ENCODE measurements at regions not wholly inside any gene's neighbourhood (a gene's known extent, or its start where the extent isn't known, plus 50 kb on each side); places are given as distances from the start of the nearest gene placed in this dataset.

DNA sequence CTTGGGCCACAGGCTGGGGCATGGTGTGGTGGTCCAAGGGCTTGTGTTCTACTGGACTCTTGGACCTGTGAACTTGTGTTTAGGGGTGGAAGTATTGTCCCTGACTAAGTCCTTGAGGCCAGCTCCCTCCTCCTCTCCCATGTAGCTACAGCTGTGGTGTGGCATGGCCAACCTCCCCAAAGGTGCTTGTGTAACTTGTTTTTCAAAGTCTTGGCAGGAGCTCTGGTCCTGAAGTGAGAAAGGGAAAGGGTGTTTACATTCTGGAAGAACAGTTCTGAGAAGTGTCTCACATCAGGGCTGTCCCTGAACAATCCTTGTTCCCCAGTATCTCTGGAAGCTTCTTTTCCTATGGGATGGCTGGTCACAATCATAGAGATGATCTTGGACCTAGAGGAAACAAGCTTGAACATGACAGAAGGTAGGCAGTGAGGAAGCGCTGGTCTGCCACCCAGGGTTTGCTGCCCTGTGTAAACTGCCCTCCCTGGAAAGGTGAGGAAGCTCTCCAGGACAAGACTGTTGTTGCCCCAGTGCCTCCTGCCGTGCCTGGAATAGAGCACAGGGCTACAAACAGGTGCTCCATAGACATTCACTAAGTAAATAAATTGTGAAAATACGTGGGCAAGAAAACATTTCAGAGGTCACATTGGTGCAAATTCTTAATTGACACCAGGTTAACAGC lies 64.6 kb upstream of the KLF9 start:
- H3K4me1 Mint-ChIP-seq, result no peaks in the 10 kb centered on the region
- H3K4me3 Mint-ChIP-seq, result no peak overlapping the region
- DNase-seq (ENCODE audit: low spot score in 2 of 2) (no peak), ATAC-seq (no peak)
- no peaks in the 10 kb centered on the region for H3K36me3 Mint-ChIP-seq
- H3K9me3 Mint-ChIP-seq, result no peaks in the 10 kb centered on the region
- H3K27ac Mint-ChIP-seq, result no peak overlapping the region

DNA sequence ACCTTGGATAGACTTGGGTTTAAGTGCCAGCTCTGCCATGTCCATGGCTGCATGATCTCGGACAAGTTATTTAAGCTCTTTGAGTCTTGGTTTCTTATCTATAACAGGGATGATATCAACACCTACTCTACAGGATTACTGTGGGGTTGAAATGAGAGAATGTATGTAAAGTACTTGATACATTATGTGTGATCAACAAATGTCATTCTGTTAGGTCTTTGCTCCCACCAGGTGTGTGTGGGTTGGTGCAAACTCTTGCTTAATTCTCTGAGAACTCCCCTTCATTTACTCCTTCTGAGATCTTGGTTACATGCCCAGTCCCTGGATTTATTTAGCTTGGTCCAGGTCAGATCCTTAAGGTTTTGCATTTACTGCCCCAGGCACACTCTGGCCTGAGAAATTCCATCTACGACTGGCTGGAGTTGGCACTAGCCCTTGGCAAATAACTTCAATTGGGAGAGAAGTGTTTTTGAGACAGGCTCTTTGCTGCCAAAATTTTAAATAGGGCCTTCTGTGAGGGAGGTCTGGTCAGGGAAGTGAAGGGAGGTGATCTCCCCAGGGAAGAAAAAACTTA lies 63.5 kb upstream of the KLF9 start:
- Mint-ChIP-seq H3K9me3 (no peaks in the 10 kb centered on the region), H3K27ac (no peak overlapping the region), H3K36me3 (no peaks in the 10 kb centered on the region), H3K4me1 (no peaks in the 10 kb centered on the region), H3K4me3 (no peak overlapping the region)
- ATAC-seq, result no peak
- no peak for DNase-seq (ENCODE audit: low spot score in 2 of 2)

DNA sequence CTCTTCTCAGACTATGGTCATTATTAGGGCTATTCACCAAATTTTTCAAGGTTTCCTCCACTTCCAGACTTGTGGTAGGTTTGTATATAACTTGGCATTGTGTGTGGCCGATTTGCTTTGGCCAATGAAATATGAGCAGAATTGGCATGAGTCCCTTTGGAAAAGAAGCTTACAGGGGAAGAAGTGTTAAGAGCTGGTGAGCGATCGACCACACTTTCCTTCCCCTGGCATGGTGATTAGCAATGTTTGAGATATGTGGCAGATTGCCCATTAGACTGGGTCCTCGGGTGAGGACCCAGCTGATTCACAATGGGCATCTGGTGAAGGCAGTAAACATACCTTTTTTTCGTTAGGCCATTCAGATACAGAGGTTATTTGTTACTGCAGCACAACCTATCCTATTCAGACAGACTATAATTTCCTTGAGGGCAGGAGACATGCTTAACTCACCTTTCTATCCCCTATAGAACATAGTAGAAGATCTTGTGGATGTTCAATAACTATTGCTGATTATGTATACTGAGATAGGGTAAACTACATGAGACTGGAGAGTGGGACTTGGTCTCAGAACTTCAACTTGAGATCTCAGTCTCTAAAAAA lies 62.8 kb upstream of the KLF9 start:
- no peaks in the 10 kb centered on the region for H3K36me3 Mint-ChIP-seq
- DNase-seq (ENCODE audit: low spot score in 2 of 2), result no peak

DNA sequence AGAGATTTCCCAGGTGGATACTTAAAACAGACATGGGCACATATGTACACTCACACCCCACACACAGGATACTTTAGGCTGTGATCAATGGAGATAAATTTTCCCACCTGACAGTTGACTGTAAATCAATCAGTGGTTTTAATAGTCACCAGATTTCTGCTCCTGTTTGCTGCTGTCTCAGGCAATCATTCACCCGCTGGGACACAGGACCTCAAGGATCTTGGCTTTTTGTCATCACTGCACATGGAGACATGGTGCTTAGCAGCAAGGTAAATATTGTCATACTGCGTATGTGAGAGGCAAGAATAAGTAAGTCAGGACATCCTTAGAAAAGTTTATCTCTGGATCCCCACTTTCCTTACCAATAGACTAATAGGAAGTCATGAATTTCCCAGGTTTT lies 60.8 kb upstream of the KLF9 start:
- no peaks in the 10 kb centered on the region for H3K36me3 Mint-ChIP-seq
- peaks cover 6% of the 10 kb centered on the region for H3K4me1 Mint-ChIP-seq
- DNase-seq (ENCODE audit: low spot score in 2 of 2) (no peak), ATAC-seq (no peak)
- no peaks in the 10 kb centered on the region for H3K9me3 Mint-ChIP-seq
- no peak overlapping the region for H3K4me3 Mint-ChIP-seq
- H3K27ac Mint-ChIP-seq, result no peak overlapping the region

More for the DNA sequence above, 62.8 kb upstream of the KLF9 start:
- no peaks in the 10 kb centered on the region for H3K9me3 Mint-ChIP-seq
- H3K4me1 Mint-ChIP-seq, result no peaks in the 10 kb centered on the region
- H3K27ac Mint-ChIP-seq, result no peak overlapping the region
- ATAC-seq, result no peak
- H3K4me3 Mint-ChIP-seq, result no peak overlapping the region

DNA sequence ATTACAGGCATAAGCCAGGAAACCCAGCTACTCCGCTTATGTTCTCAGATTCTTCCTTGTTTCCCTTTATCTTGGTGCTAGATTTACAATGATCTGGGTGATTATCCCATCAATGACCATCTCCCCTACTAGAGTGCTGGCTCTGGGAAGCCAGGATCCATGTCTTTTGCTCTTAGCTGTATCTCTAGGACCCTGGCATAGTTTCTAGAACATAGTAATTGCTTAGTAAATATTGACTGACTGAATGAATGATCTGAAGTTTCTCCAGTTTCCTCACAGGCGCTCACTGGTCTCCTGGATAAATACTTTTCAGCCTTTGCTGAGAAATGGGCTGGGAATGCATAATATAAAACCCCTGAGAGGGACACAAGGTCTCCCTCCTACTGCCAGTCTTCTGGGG lies 60.0 kb upstream of the KLF9 start:
- Mint-ChIP-seq H3K36me3 (no peaks in the 10 kb centered on the region), H3K4me3 (no peak overlapping the region), H3K4me1 (peaks cover 6% of the 10 kb centered on the region), H3K27ac (no peak overlapping the region), H3K9me3 (no peaks in the 10 kb centered on the region)
- ATAC-seq, result no peak
- no peak for DNase-seq (ENCODE audit: low spot score in 2 of 2)

DNA sequence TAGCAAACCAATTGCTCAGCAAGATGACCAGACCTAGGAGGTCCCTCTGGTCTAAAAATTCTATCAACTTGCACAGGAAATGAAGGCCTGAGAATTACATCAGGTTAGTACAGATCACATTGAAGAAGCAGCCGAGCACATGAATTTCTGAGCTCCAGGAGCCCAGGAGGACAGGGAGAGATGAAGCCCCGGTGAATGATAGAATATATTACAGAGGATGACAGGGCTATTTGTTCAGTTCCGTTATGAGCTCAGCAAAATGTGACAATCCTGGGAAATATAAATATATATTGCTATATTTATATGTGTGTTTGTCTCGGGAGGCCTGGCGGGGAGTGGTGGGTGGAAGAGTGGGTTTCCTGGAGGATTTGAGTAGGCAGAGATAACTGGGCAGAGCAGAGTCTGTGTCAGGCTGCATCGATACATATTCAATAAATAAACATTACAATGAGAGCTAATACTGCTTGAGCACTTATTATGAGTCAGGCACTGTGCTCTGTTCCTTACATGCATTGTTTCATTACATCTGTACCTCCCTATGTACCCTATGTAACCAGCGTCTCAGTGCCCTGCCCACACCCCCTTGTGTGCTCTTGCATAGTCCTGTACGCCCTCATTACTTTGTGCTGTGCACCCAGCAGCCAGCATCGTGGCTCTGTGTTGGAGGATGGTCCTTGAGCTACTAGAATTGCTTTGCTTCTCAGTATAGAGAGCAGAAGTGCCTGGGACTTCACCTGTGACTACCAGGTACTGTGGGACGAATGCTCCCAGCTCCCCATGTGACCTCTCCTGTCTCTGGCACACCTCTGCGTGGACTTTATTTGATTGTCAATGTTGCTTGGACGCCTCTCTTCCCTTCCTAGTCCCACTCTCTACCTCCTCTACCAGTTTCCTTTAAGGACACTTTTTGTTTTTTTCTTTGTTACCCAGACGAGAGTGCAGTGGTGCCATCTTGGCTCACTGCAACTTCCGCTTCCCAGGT lies 58.1 kb upstream of the KLF9 start:
- Mint-ChIP-seq H3K27ac (peak overlapping the region; percentile 44), H3K9me3 (no peaks in the 10 kb centered on the region), H3K36me3 (no peaks in the 10 kb centered on the region), H3K4me3 (no peak overlapping the region), H3K4me1 (peaks cover 13% of the 10 kb centered on the region)
- DNase-seq (ENCODE audit: low spot score in 2 of 2) (no peak), ATAC-seq (no peak)

DNA sequence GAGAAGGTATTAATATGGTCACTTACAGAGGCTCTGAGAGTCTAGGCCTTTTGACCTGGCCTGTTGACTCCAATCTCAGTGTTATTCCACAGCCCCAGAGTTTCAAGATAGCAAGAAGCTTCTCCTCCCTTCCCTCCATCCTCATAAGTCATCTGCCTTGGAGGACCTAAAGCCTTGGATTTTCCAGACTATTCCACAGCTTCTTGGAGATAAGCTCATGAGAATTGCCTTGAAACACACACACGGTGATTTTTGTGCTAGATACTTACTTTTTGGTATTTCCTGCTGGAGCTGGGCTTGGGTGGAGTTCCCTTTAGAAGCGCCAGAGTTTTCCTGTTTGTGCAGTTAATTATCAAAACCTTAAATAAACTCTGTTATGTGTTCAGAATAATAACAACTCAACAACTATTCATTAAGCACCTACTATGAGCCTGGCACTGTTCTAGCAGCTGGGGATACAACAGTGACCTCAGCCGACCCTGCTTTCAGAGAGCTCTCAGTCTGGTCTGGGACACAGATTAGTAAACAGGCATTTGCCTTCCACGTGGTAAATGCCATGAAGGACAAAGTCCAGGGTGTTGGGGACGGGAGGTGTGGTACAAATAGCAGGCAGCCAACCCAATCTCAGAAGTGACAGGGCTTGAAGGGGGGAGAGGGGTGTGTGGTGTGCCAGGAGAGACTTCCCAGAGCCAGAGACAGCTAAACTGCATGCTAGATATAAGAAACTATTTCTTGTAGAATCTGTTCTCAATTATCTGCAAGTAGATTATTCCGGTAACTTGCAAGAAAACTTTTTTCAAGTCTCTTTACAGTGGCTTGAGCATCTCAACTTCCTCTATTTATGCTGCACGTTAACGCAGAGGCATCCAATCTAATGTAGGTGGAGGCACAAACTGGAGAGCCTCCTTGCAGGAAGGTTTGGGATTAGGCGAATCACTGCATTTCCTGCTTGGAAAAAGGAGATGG lies 55.9 kb upstream of the KLF9 start:
- H3K27ac Mint-ChIP-seq, result no peak overlapping the region
- H3K4me3 Mint-ChIP-seq, result no peak overlapping the region
- peaks cover 20% of the 10 kb centered on the region for H3K4me1 Mint-ChIP-seq
- ATAC-seq (no peak), DNase-seq (ENCODE audit: low spot score in 2 of 2) (no peak)
- no peaks in the 10 kb centered on the region for H3K9me3 Mint-ChIP-seq
- no peaks in the 10 kb centered on the region for H3K36me3 Mint-ChIP-seq

DNA sequence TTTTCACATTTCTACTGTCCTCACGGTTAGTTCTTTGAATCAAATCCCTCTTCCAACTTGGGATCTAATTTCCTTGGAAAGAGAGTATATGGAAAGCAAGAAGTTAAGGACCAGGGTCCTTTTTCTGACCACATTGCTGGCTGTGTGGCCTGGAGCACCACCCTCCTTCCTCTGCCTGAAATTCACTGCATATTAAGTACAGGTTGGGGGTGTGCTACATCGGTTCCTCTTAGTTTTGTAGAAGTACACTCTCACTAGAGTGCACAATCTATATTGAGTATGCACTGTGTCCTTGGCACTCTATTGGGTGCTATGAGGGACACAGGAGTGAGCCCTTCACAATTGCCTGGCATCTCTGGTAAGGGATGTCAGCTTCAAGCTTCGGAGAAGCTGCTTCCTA lies 53.8 kb upstream of the KLF9 start:
- H3K36me3 Mint-ChIP-seq, result no peaks in the 10 kb centered on the region
- H3K4me3 Mint-ChIP-seq, result no peak overlapping the region
- no peak for DNase-seq (ENCODE audit: low spot score in 2 of 2)
- no peak overlapping the region for H3K27ac Mint-ChIP-seq
- ATAC-seq, result no peak
- H3K9me3 Mint-ChIP-seq, result no peaks in the 10 kb centered on the region
- peaks cover 20% of the 10 kb centered on the region for H3K4me1 Mint-ChIP-seq

DNA sequence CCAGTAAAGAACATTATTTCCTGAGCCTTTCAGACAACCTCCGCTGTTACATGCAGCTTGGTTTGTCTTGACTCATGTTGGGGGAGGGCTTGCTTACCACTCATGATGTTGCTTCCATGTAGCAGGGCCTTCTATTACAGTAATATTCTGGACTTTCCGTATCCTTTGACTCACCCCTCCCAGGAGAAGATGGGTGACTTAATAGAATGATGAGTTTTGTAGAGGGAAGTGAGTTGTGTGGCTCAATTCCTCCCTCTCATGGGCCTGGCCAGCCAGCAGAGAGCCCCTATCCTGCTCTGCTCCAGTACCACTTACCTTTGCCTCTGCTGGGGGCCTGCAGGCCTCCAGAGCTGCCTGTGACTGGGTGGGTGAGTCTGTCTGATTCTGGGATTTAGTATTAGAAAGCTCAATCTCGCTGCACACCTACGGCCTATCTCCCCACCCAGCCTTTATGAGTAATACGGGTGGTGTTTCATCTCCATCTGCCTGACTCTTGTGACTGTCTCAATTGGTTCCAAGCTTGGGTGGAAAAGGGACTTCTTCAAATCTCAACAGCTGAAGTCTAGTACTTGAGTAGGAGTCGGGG lies 52.6 kb upstream of the KLF9 start:
- DNase-seq (ENCODE audit: low spot score in 2 of 2), result no peak

DNA sequence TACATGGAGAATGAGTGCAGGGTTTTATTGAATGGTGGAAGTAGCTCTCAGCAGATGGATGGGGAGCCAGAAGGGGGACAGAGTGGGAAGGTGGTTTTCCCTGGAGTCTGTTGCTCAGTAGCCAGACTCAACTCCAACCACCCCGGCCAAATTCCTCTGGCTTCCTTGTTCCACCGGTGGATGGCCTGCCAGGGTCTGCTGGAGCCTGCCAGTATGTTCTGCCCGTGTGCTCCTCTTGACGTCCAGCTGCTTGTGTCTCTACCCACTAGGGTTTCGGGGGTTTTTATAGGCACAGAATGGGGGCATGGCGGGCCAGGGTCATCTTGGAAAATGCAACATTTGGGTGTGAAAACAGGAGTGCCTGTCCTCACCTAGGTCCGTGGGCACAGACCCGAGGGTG lies 51.4 kb upstream of the KLF9 start:
- DNase-seq (ENCODE audit: low spot score in 2 of 2) (no peak), ATAC-seq (no peak)
- Mint-ChIP-seq H3K4me3 (no peak overlapping the region), H3K27ac (no peak overlapping the region), H3K4me1 (peaks cover 20% of the 10 kb centered on the region), H3K9me3 (no peaks in the 10 kb centered on the region), H3K36me3 (no peaks in the 10 kb centered on the region)

More for the DNA sequence above, 52.6 kb upstream of the KLF9 start:
- Mint-ChIP-seq H3K9me3 (no peaks in the 10 kb centered on the region), H3K4me1 (peaks cover 20% of the 10 kb centered on the region), H3K27ac (no peak overlapping the region), H3K36me3 (no peaks in the 10 kb centered on the region), H3K4me3 (no peak overlapping the region)
- ATAC-seq, result peak; percentile 84

DNA sequence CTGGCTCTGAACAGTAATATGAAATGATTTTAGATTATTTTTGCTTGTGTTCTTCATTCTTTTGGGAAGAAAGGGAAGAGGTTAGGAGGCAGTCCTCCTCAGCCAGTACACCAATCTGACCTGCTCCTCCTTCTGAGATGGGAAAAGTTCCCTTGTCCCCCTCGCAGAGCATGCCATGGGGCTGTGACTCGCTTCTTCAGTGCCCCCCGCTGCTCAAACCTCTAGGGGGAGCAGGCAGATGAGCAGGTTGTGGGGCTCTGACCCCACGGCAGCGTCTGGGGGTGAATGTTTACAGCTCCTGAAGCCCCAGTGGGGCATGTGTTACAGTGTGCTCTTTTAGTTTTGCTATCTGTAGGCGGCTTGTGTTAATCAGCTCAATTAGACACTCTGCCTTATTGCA lies 50.9 kb upstream of the KLF9 start:
- no peak for ATAC-seq
- no peak overlapping the region for H3K27ac Mint-ChIP-seq
- peaks cover 16% of the 10 kb centered on the region for H3K4me1 Mint-ChIP-seq
- H3K9me3 Mint-ChIP-seq, result no peaks in the 10 kb centered on the region
- H3K36me3 Mint-ChIP-seq, result no peaks in the 10 kb centered on the region
- DNase-seq (ENCODE audit: low spot score in 2 of 2), result no peak
- H3K4me3 Mint-ChIP-seq, result no peak overlapping the region
